ENCODE measurements at regions not wholly inside any gene's neighbourhood (a gene's known extent, or its start where the extent isn't known, plus 50 kb on each side); places are given as distances from the start of the nearest gene placed in this dataset.

GRCh38 chr6:14660806-14661579 is 543.4 kb downstream of the CD83 start:
- peak in 1 of 2 donors; percentile 34 for DNase-seq (ENCODE audit: low read depth in 2 of 2)
- H3K4me2 ChIP-seq (ENCODE audit: extremely low read depth, insufficient read depth, low read length): no peak overlapping the region

DNA sequence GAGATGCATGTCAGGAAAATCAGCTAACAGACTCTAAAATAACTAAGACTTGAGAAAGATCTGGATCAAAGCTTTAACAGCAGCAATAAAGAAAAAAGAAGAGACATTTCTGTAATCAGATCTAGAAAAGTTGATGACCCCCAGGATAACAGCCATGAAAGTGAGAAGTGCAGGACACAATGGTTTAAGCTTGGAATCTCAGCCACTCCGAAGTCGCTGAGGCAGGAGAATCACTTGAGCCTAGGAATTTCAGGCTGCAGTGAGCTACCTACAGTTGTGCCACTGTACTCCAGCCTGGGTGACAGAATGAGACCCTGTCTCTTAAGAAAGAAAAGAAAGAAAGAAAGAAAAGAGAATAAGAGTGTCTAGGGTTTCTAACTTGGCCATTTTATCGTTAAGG is 544.1 kb downstream of the CD83 start:
- H3K36me3 ChIP-seq (ENCODE audit: control insufficient read depth, insufficient read depth, low read length): no peaks in the 10 kb centered on the region

More at GRCh38 chr6:14660806-14661579, 543.4 kb downstream of the CD83 start:
- Histone ChIP-seq H3K4me3 (replicated peaks in 1 of 4; ENCODE audit: control extremely low read depth in 1 of 4, insufficient read depth in 1 of 4, low read depth in 3 of 4, low read length in 4 of 4) (no peak overlapping the region), H3K9me3 (ENCODE audit: control insufficient read depth, insufficient read depth, low read depth, low read length) (no peaks in the 10 kb centered on the region), H4K20me1 (ENCODE audit: control insufficient read depth, extremely low read depth, insufficient read depth, low read length) (no peaks in the 10 kb centered on the region), H3K9ac (ENCODE audit: insufficient read depth, low read length) (no peak overlapping the region), H3K79me2 (ENCODE audit: control insufficient read depth, insufficient read depth, low read length) (no peaks in the 10 kb centered on the region), H2AFZ (ENCODE audit: low read length) (no peak overlapping the region), H3K27ac (ENCODE audit: insufficient read depth, low read length) (no peak overlapping the region), H3K27me3 (ENCODE audit: control insufficient read depth, insufficient read depth, low read length) (no peaks in the 10 kb centered on the region), H3K4me1 (ENCODE audit: control insufficient read depth, extremely low read depth, insufficient read depth, low read length) (peaks cover 6% of the 10 kb centered on the region), H3K36me3 (ENCODE audit: control insufficient read depth, insufficient read depth, low read length) (no peaks in the 10 kb centered on the region)
- TF ChIP-seq EZH2 (IDR thresholded peaks at IDR 0.05; ENCODE audit: low read length, missing control alignments): no peak
- no peak for TF ChIP-seq CTCF (conservative IDR thresholded peaks at IDR 0.05 in 1 of 2, IDR thresholded peaks at IDR 0.05 in 1 of 2; ENCODE audit: low read depth in 1 of 2, low read length in 2 of 2)

GRCh38 chr6:14664112-14664601 is 546.6 kb downstream of the CD83 start:
- Histone ChIP-seq H3K36me3 (ENCODE audit: control insufficient read depth, insufficient read depth, low read length) (no peaks in the 10 kb centered on the region), H3K9me3 (ENCODE audit: control insufficient read depth, insufficient read depth, low read depth, low read length) (no peaks in the 10 kb centered on the region), H3K79me2 (ENCODE audit: control insufficient read depth, insufficient read depth, low read length) (no peaks in the 10 kb centered on the region), H3K4me1 (ENCODE audit: control insufficient read depth, extremely low read depth, insufficient read depth, low read length) (peaks cover 5% of the 10 kb centered on the region), H3K27me3 (ENCODE audit: control insufficient read depth, insufficient read depth, low read length) (no peaks in the 10 kb centered on the region), H2AFZ (ENCODE audit: low read length) (no peak overlapping the region), H3K4me3 (replicated peaks in 1 of 4; ENCODE audit: control extremely low read depth in 1 of 4, insufficient read depth in 1 of 4, low read depth in 3 of 4, low read length in 4 of 4) (no peak overlapping the region), H3K27ac (ENCODE audit: insufficient read depth, low read length) (no peak overlapping the region), H4K20me1 (ENCODE audit: control insufficient read depth, extremely low read depth, insufficient read depth, low read length) (no peaks in the 10 kb centered on the region), H3K9ac (ENCODE audit: insufficient read depth, low read length) (no peak overlapping the region), H3K4me2 (ENCODE audit: extremely low read depth, insufficient read depth, low read length) (no peak overlapping the region)
- no peak for DNase-seq (ENCODE audit: low read depth in 2 of 2)
- TF ChIP-seq CTCF (conservative IDR thresholded peaks at IDR 0.05 in 1 of 2, IDR thresholded peaks at IDR 0.05 in 1 of 2; ENCODE audit: low read depth in 1 of 2, low read length in 2 of 2): no peak
- no peak for TF ChIP-seq EZH2 (IDR thresholded peaks at IDR 0.05; ENCODE audit: low read length, missing control alignments)

More for the DNA sequence above, 544.1 kb downstream of the CD83 start:
- no peak for DNase-seq (ENCODE audit: low read depth in 2 of 2)
- no peak overlapping the region for H2AFZ ChIP-seq (ENCODE audit: low read length)
- no peaks in the 10 kb centered on the region for H3K79me2 ChIP-seq (ENCODE audit: control insufficient read depth, insufficient read depth, low read length)
- no peak overlapping the region for H3K27ac ChIP-seq (ENCODE audit: insufficient read depth, low read length)
- no peaks in the 10 kb centered on the region for H3K27me3 ChIP-seq (ENCODE audit: control insufficient read depth, insufficient read depth, low read length)
- TF ChIP-seq EZH2 (IDR thresholded peaks at IDR 0.05; ENCODE audit: low read length, missing control alignments) (no peak), CTCF (conservative IDR thresholded peaks at IDR 0.05 in 1 of 2, IDR thresholded peaks at IDR 0.05 in 1 of 2; ENCODE audit: low read depth in 1 of 2, low read length in 2 of 2) (no peak)
- no peak overlapping the region for H3K4me2 ChIP-seq (ENCODE audit: extremely low read depth, insufficient read depth, low read length)
- no peak overlapping the region for H3K9ac ChIP-seq (ENCODE audit: insufficient read depth, low read length)
- no peak overlapping the region for H3K4me3 ChIP-seq (replicated peaks in 1 of 4; ENCODE audit: control extremely low read depth in 1 of 4, insufficient read depth in 1 of 4, low read depth in 3 of 4, low read length in 4 of 4)
- H3K4me1 ChIP-seq (ENCODE audit: control insufficient read depth, extremely low read depth, insufficient read depth, low read length): peaks cover 8% of the 10 kb centered on the region
- H3K9me3 ChIP-seq (ENCODE audit: control insufficient read depth, insufficient read depth, low read depth, low read length): no peaks in the 10 kb centered on the region
- no peaks in the 10 kb centered on the region for H4K20me1 ChIP-seq (ENCODE audit: control insufficient read depth, extremely low read depth, insufficient read depth, low read length)
